GM23338 (cell line): ENCODE measurements at regions not wholly inside any gene's neighbourhood (a gene's known extent, or its start where the extent isn't known, plus 50 kb on each side); places are given as distances from the start of the nearest gene placed in this dataset.

ENCODE experiments used
- CREB1 ChIP-seq: fragments of 250-450 bp; sonication (Bioruptor Pico); IDR thresholded peaks from 2 replicates; pipeline ENCODE4 v1.5.0; 2020; ENCODE audit warnings: low read depth, mild to moderate bottlenecking, moderate library complexity
- EZH2 ChIP-seq: fragments of 200-600 bp; sonication (generic); IDR thresholded peaks from one replicate; pipeline ENCODE4 v1.8.0; 2017; ENCODE audit warnings: antibody characterized with exemption, mild to moderate bottlenecking, low read depth; ENCODE audit not compliant: unreplicated experiment
- POLR2AphosphoS5 ChIP-seq: IDR thresholded peaks from 2 replicates; pipeline ENCODE4 v1.6.1; 2016; ENCODE audit warnings: antibody characterized with exemption, low read depth
- TF ChIP-seq, protein P1 (sequence below): IDR thresholded peaks from one replicate; pipeline ENCODE4 v1.6.1; 2018; ENCODE audit warnings: antibody characterized with exemption; ENCODE audit not compliant: unreplicated experiment
- TF ChIP-seq, protein P2 (sequence below), 2 experiments: fragments of 200-600 bp in 1 of 2; sonication (generic) in 1 of 2; conservative IDR thresholded peaks; 2 replicates each; pipeline versions ENCODE4 v1.5.1 to v1.6.1; 2016 to 2017; ENCODE audit warnings: antibody characterized with exemption in 2 of 2, low read depth in 2 of 2, mild to moderate bottlenecking in 2 of 2, moderate library complexity in 1 of 2

DNA sequence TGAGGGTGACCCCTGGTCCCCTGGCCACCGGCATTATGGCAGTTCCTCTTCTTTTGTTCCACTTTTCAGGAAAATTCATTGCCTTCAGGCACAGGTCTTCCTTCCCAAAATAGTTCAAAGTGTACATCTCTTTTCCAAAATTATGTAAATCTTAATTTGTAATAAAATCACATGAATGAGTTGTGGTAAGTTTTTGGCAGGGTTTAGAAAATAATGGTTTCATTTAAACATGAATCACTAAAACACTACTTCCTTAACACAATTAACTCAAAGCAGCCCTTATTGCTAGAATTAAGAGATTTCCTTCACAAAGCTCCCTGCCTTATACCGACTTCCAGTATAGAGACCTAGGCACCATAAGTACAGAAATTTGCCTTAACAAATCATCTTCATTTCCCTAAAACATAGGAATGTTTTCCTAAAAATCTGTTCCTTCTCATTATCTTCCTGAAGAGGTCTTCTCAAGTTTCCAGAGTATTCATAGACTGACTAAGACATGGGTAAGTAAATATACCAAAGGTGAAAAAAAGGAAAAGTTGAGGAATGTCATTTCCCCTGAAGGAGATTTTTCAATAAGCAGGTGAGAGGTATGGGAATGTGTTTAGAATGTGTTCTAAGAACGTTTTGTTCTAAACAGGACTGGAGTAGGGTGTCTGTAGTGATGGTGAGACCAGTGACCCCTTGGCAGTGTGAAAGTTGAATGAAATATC is 148.2 kb upstream of the CITED2 start:
- TF ChIP-seq POLR2AphosphoS5 (no peak), CREB1 (CRISPR knock-in tag) (no peak), EZH2 (no peak)
- TF ChIP-seq, protein P1, sequence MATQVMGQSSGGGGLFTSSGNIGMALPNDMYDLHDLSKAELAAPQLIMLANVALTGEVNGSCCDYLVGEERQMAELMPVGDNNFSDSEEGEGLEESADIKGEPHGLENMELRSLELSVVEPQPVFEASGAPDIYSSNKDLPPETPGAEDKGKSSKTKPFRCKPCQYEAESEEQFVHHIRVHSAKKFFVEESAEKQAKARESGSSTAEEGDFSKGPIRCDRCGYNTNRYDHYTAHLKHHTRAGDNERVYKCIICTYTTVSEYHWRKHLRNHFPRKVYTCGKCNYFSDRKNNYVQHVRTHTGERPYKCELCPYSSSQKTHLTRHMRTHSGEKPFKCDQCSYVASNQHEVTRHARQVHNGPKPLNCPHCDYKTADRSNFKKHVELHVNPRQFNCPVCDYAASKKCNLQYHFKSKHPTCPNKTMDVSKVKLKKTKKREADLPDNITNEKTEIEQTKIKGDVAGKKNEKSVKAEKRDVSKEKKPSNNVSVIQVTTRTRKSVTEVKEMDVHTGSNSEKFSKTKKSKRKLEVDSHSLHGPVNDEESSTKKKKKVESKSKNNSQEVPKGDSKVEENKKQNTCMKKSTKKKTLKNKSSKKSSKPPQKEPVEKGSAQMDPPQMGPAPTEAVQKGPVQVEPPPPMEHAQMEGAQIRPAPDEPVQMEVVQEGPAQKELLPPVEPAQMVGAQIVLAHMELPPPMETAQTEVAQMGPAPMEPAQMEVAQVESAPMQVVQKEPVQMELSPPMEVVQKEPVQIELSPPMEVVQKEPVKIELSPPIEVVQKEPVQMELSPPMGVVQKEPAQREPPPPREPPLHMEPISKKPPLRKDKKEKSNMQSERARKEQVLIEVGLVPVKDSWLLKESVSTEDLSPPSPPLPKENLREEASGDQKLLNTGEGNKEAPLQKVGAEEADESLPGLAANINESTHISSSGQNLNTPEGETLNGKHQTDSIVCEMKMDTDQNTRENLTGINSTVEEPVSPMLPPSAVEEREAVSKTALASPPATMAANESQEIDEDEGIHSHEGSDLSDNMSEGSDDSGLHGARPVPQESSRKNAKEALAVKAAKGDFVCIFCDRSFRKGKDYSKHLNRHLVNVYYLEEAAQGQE = no peak
- TF ChIP-seq, protein P2, sequence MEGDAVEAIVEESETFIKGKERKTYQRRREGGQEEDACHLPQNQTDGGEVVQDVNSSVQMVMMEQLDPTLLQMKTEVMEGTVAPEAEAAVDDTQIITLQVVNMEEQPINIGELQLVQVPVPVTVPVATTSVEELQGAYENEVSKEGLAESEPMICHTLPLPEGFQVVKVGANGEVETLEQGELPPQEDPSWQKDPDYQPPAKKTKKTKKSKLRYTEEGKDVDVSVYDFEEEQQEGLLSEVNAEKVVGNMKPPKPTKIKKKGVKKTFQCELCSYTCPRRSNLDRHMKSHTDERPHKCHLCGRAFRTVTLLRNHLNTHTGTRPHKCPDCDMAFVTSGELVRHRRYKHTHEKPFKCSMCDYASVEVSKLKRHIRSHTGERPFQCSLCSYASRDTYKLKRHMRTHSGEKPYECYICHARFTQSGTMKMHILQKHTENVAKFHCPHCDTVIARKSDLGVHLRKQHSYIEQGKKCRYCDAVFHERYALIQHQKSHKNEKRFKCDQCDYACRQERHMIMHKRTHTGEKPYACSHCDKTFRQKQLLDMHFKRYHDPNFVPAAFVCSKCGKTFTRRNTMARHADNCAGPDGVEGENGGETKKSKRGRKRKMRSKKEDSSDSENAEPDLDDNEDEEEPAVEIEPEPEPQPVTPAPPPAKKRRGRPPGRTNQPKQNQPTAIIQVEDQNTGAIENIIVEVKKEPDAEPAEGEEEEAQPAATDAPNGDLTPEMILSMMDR (conservative IDR thresholded peaks at IDR 0.05; ENCODE audit: low read depth in 2 of 2) = no peak
